ENCODE measurements at regions not wholly inside any gene's neighbourhood (a gene's known extent, or its start where the extent isn't known, plus 50 kb on each side); places are given as distances from the start of the nearest gene placed in this dataset.

- peak; percentile 64 for DNase-seq (ENCODE audit: low read depth)
- TF ChIP-seq CTCF (IDR thresholded peaks at IDR 0.05; ENCODE audit: insufficient read depth, low read length): no peak
Measured at GRCh38 chr10:30784897-30785605, 155.5 kb upstream of the LYZL2 start.

DNA sequence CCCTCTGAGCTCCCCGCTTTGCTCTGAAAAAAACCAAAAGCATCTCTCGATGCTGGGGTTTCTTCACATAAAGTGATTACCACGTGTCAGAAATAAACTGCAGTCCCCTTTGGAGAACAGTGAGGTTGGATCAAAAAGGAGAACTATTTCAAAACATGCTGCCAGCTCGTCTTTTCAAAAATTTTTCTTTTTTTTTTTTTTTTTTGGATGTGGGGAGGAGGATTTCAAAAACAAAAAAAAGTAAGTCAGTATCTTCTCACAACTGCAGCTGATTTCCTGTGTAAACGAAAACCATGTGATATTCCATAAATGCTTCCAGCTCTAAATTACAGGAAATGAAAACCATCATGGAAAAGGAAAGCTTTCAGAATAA is 155.0 kb upstream of the LYZL2 start:
- peak overlapping the region; percentile 49 for H3K4me3 ChIP-seq (ENCODE audit: low read depth, low read length)
- DNase-seq (ENCODE audit: low read depth): peak; percentile 93
- TF ChIP-seq CTCF (IDR thresholded peaks at IDR 0.05; ENCODE audit: insufficient read depth, low read length): no peak

More at GRCh38 chr10:30784897-30785605, 155.5 kb upstream of the LYZL2 start:
- H3K4me3 ChIP-seq (ENCODE audit: low read depth, low read length): peak overlapping the region; percentile 49

DNA sequence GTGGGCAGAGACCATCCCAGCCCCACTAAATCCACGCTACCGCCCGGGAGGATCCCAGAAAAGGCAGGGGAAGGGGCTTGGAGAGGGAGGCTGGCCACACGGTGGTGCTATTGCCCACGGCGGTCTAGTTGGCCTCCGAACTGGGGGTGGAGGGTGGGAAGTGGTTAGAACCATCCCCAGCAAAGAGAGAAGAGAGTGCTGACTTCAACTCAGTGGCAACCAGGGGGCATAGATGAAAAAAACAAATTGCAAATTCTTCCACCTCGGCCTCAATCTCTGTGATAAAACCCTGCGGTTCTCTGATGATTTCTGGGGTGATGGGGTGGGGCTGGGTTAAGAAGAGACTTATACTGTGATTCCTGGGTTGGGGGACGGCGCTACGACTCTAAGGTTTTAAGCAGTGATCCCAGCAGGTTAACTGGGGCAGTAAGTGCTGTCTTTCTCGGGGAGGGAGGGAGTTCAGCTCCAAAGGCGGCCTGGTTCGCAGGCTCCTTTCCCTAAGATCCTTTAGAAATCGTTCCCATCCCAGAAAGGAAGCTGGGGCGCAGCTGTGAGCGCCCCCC is 154.5 kb upstream of the LYZL2 start:
- peak; percentile 93 for TF ChIP-seq CTCF (IDR thresholded peaks at IDR 0.05; ENCODE audit: insufficient read depth, low read length)
- peak overlapping the region; percentile 26 for H3K4me3 ChIP-seq (ENCODE audit: low read depth, low read length)
- DNase-seq (ENCODE audit: low read depth): peak; percentile 95

DNA sequence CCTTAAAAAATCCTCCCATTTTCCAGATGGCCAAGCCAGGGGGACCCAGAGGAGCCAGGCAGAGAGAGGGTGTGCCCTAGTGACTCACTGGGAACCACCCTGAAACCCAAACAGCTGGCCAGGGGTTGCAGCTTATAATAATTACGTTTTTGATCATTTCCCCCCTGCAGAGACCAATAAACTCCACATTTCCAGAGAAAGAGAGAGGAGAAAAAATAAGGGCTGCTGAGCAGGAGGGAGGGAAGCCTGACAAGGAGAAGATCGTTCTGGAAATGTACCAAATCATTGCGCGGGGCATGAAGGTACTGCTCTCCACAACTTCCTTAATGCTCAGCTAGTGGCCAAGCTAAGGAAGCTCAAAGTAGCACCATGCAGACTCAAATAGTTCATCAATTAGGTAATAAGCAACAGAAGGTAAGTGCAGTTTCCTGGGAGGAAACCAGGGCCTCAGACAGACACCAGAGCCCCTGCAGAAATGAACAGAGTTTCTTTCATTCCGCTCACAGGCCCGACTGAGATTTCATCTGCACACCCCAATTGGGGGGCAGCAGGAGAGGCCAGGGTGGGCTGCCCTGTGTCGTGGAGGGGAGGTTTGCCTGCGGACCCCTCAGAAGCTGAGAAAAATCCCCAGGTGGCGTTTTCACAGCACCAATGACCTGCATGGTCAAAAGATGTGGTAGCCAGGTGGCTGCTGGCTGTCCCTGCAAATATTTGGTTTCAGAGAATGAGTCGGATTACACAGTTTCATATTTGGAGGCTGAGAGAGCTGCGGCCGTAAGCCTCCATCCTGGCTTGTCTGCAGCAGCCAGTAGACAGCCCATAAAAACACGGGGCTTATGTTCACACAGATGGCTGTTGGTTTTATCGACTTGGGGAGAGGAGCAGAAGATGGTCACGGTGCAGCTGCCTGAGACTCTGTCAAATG is 153.2 kb upstream of the LYZL2 start:
- DNase-seq (ENCODE audit: low read depth): peak; percentile 80
- TF ChIP-seq CTCF (IDR thresholded peaks at IDR 0.05; ENCODE audit: insufficient read depth, low read length): peak; percentile 8
- H3K4me3 ChIP-seq (ENCODE audit: low read depth, low read length): no peak overlapping the region

DNA sequence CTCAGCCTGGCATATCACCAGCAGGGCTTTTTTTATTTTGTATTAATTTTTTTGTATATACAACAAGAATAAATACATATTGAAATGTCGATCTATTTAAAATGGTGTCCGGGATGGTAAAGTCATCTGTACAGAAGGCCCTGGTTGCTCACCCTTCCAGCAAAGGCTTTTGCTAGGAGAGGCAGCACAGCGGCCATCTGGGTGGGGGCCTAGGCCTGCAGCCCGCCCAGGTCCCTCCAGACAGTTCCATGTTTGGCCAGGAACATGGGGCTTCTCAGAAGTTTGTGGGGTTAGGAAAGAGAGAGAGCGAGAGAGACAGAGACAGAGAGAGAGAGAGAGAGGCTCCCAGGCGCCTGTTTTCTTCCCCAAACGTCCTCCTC is 152.6 kb upstream of the LYZL2 start:
- DNase-seq (ENCODE audit: low read depth): no peak
- TF ChIP-seq CTCF (IDR thresholded peaks at IDR 0.05; ENCODE audit: insufficient read depth, low read length): no peak
- no peak overlapping the region for H3K4me3 ChIP-seq (ENCODE audit: low read depth, low read length)

DNA sequence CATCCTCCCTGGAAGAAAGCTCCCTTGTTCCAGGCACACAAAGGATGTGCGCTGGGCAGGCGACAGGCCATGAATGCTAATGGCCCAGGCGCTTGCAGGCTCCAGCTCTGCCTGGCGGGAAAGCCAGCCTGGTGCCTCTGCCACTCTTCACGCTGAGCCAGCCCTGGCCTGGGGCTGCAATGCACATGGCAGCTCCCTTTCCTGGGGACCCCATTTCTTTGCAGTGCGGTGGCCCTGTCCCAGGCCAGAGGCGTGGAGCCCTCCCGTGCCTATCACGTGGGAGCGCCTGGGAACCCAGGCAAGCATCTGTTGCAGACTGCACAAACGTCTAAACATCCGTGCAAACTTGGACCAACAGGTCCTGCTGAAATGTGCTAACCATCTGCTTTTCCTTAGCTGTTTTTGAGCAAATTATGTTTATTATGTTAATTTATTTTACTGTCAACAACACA is 152.1 kb upstream of the LYZL2 start:
- no peak overlapping the region for H3K4me3 ChIP-seq (ENCODE audit: low read depth, low read length)
- no peak for TF ChIP-seq CTCF (IDR thresholded peaks at IDR 0.05; ENCODE audit: insufficient read depth, low read length)
- DNase-seq (ENCODE audit: low read depth): no peak
